OCI-LY1 (cell line): ENCODE measurements at regions not wholly inside any gene's neighbourhood (a gene's known extent, or its start where the extent isn't known, plus 50 kb on each side); places are given as distances from the start of the nearest gene placed in this dataset.

Experiments used
- H2AFZ ChIP-seq: fragments of 200-600 bp; sonication (generic), shearing (Covaris generic); 2 replicates; pipeline ENCODE4 v1.6.0; 2014; ENCODE audit warnings: antibody characterized with exemption, mild to moderate bottlenecking, low read length
- H3F3A ChIP-seq: fragments of 200-600 bp; sonication (generic), shearing (Covaris generic); 2 replicates; pipeline ENCODE4 v1.6.0; 2014; ENCODE audit warnings: mild to moderate bottlenecking, antibody characterized with exemption, low read length, moderate library complexity; ENCODE audit not compliant: insufficient read depth
- H3K27ac ChIP-seq: fragments of 200-600 bp; sonication (generic); 2 replicates; pipeline ENCODE4 v1.5.1; 2014; ENCODE audit warnings: low read length, mixed run types, mild to moderate bottlenecking, low read depth; ENCODE audit not compliant: poor library complexity, severe bottlenecking
- H3K27me3 ChIP-seq: fragments of 200-600 bp; sonication (generic); 2 replicates; pipeline ENCODE4 v1.6.0; 2014; ENCODE audit warnings: antibody characterized with exemption, mild to moderate bottlenecking, low read length, moderate library complexity; ENCODE audit not compliant: insufficient read depth
- H3K36me3 ChIP-seq: fragments of 200-600 bp; sonication (generic); 2 replicates; pipeline ENCODE4 v1.6.1; 2014; ENCODE audit warnings: mild to moderate bottlenecking, antibody characterized with exemption, low read length, moderate library complexity, mixed read lengths; ENCODE audit not compliant: insufficient read depth
- H3K4me1 ChIP-seq: fragments of 200-600 bp; sonication (generic); 2 replicates; pipeline ENCODE4 v1.5.1; 2014; ENCODE audit warnings: mild to moderate bottlenecking, low read length, moderate library complexity; ENCODE audit not compliant: insufficient read depth, severe bottlenecking
- H3K4me2 ChIP-seq: fragments of 200-600 bp; sonication (generic), shearing (Covaris generic); 2 replicates; pipeline ENCODE4 v1.6.1; 2014; ENCODE audit warnings: low read length
- H3K4me3 ChIP-seq: fragments of 200-600 bp; sonication (generic); 2 replicates; pipeline ENCODE4 v1.5.1; 2014; ENCODE audit warnings: low read length, low read depth, mild to moderate bottlenecking, mixed read lengths; ENCODE audit not compliant: poor library complexity, severe bottlenecking
- H3K79me2 ChIP-seq: fragments of 200-600 bp; shearing (Covaris generic); 2 replicates; pipeline ENCODE4 v1.6.1; 2016; ENCODE audit warnings: mixed run types, low read length, mixed read lengths; ENCODE audit not compliant: insufficient read depth
- H3K9ac ChIP-seq: fragments of 200-600 bp; sonication (generic), shearing (Covaris generic); 2 replicates; pipeline ENCODE4 v1.6.1; 2014; ENCODE audit warnings: mild to moderate bottlenecking, low read length, mixed read lengths
- H3K9me2 ChIP-seq: fragments of 200-600 bp; sonication (generic), shearing (Covaris generic); 2 replicates; pipeline ENCODE4 v1.6.1; 2014; ENCODE audit warnings: low read depth, mild to moderate bottlenecking, low read length, mixed read lengths
- H3K9me3 ChIP-seq: fragments of 200-600 bp; shearing (Covaris generic); 2 replicates; pipeline ENCODE4 v1.6.1; 2014; ENCODE audit warnings: low read length, mixed read lengths
- H4K20me1 ChIP-seq: fragments of 200-600 bp; sonication (generic), shearing (Covaris generic); 2 replicates; pipeline ENCODE4 v1.6.0; 2016; ENCODE audit warnings: mild to moderate bottlenecking, low read length; ENCODE audit not compliant: insufficient read depth
- EZH2 ChIP-seq: fragments of 200-600 bp; sonication (generic), shearing (Covaris generic); IDR thresholded peaks from 2 replicates; pipeline ENCODE4 v1.8.0; 2017; ENCODE audit warnings: borderline replicate concordance, mixed run types, mild to moderate bottlenecking, antibody characterized with exemption, low read length, moderate library complexity, mixed read lengths
- TF ChIP-seq, protein P1 (sequence below): fragments of 200-600 bp; sonication (generic), shearing (Covaris generic); IDR thresholded peaks from 2 replicates; pipeline ENCODE4 v1.5.1; 2017; ENCODE audit warnings: mild to moderate bottlenecking, antibody characterized with exemption, low read length, moderate library complexity, mixed read lengths

DNA sequence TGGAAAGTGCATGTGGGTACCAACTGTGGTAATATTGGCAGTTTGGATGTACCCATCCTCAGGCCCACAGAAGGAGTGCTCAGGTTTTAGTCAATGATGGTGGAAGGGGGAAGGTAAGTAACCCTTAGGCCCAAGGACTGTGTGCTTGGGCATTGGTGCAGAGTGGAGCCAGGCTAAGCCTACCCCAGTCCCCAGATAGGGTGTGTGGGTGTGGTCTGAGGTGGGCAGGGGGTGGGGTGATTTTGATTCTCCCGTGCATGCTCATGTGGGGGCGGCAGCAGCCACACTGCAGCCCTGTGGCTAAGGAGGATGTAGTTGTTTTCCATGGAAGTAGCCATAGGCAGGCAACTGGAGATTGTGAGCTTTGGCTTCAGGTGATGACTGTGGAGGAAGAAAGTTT lies 2197.3 kb downstream of the PCDH9 start:
- Histone ChIP-seq H3K9me3 (0 out of 2 replicates have a peak, but pooled peaks cover 3% of the 10 kb centered on the region), H3K9me2 (no peaks in the 10 kb centered on the region), H2AFZ (no peak overlapping the region), H3K4me2 (no peak overlapping the region), H3K27ac (no peak overlapping the region), H3K36me3 (no peaks in the 10 kb centered on the region), H3K4me3 (no peak overlapping the region), H3F3A (no peaks in the 10 kb centered on the region), H4K20me1 (no peaks in the 10 kb centered on the region), H3K4me1 (no peaks in the 10 kb centered on the region), H3K27me3 (no peaks in the 10 kb centered on the region), H3K9ac (no peak overlapping the region), H3K79me2 (no peaks in the 10 kb centered on the region)
- TF ChIP-seq EZH2, result no peak
- TF ChIP-seq, protein P1, sequence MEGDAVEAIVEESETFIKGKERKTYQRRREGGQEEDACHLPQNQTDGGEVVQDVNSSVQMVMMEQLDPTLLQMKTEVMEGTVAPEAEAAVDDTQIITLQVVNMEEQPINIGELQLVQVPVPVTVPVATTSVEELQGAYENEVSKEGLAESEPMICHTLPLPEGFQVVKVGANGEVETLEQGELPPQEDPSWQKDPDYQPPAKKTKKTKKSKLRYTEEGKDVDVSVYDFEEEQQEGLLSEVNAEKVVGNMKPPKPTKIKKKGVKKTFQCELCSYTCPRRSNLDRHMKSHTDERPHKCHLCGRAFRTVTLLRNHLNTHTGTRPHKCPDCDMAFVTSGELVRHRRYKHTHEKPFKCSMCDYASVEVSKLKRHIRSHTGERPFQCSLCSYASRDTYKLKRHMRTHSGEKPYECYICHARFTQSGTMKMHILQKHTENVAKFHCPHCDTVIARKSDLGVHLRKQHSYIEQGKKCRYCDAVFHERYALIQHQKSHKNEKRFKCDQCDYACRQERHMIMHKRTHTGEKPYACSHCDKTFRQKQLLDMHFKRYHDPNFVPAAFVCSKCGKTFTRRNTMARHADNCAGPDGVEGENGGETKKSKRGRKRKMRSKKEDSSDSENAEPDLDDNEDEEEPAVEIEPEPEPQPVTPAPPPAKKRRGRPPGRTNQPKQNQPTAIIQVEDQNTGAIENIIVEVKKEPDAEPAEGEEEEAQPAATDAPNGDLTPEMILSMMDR, result no peak

DNA sequence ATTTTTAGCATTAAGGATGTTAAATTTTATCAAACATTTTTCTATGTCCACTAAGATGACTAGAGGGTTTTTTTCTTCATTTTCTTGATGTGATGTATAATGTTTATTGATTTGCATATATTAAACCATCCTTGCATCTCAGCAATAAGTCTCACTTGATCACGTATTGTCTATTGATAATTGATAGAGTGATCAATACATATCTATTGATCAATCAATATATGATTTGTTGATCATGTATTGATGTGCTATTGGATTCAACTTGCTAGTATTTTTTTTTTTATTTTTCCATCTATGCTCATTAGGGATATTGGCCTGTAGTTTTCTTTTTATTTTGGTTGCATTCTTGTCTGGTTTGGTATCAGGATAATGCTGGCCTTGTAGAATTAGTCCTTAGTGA lies 2202.0 kb downstream of the PCDH9 start:
- no peaks in the 10 kb centered on the region for H3K4me1 ChIP-seq
- H3K9me3 ChIP-seq, result peaks cover 7% of the 10 kb centered on the region; the same call in 1 of the 2 replicates
- H3K27ac ChIP-seq, result no peak overlapping the region
- H3K27me3 ChIP-seq, result no peaks in the 10 kb centered on the region
- no peak overlapping the region for H3K4me3 ChIP-seq
- no peaks in the 10 kb centered on the region for H3K79me2 ChIP-seq
- H3K9me2 ChIP-seq, result no peaks in the 10 kb centered on the region; the same call in 1 of the 2 replicates
- no peaks in the 10 kb centered on the region for H4K20me1 ChIP-seq
- no peak overlapping the region for H3K9ac ChIP-seq
- no peak overlapping the region for H3K4me2 ChIP-seq
- TF ChIP-seq, protein P1, result no peak
- no peak for TF ChIP-seq EZH2
- no peak overlapping the region for H2AFZ ChIP-seq
- no peaks in the 10 kb centered on the region for H3K36me3 ChIP-seq
- no peaks in the 10 kb centered on the region for H3F3A ChIP-seq

DNA sequence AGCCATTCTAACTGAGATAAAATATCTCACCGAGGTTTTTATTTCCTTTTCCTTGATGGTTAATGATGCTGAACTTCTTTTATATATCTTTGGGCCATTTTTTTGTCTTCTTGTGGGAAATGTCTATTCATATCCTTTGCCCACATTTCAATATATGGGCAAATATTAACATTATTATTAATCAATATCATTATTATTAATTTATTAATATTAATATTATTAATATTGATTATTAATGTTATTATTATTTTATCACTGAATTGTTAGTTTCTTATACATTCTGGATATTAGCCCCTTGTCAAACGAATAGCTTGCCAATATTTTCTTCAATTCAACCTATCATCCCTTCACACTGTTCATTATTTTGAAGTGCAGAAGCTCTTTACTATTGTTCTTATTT lies 2203.6 kb downstream of the PCDH9 start:
- H2AFZ ChIP-seq, result no peak overlapping the region
- no peaks in the 10 kb centered on the region for H3K79me2 ChIP-seq
- H3K27me3 ChIP-seq, result no peaks in the 10 kb centered on the region
- no peak overlapping the region for H3K4me3 ChIP-seq
- no peaks in the 10 kb centered on the region for H3K36me3 ChIP-seq
- H3K4me2 ChIP-seq, result no peak overlapping the region
- H3F3A ChIP-seq, result no peaks in the 10 kb centered on the region
- no peaks in the 10 kb centered on the region; the same call in 1 of the 2 replicates for H3K9me2 ChIP-seq
- H3K4me1 ChIP-seq, result no peaks in the 10 kb centered on the region
- no peak overlapping the region for H3K27ac ChIP-seq
- H4K20me1 ChIP-seq, result no peaks in the 10 kb centered on the region
- TF ChIP-seq, protein P1, result no peak
- no peak for TF ChIP-seq EZH2
- no peak overlapping the region for H3K9ac ChIP-seq
- peaks cover 8% of the 10 kb centered on the region for H3K9me3 ChIP-seq
